Putamen (tissue), 1 donor: ENCODE measurements at regions not wholly inside any gene's neighbourhood (a gene's known extent, or its start where the extent isn't known, plus 50 kb on each side); places are given as distances from the start of the nearest gene placed in this dataset.
A peak's percentile ranks its signal among the peaks of the same experiment; 100 is the strongest.
"Not testable (repeated sequence)": the region's sequence is repeated elsewhere in the genome, so short reads cannot be mapped to it uniquely, and the experiment has no call there.

ENCODE experiments used
- DNase-seq: peaks from one replicate; pipeline ENCODE4 v3.0.0-alpha.2; 2016; ENCODE audit warnings: low spot score

- not testable (repeated sequence) for DNase-seq
Observed at GRCh38 chr16:29578898-29579297, 72.7 kb upstream of the NPIPB12 start.

DNA sequence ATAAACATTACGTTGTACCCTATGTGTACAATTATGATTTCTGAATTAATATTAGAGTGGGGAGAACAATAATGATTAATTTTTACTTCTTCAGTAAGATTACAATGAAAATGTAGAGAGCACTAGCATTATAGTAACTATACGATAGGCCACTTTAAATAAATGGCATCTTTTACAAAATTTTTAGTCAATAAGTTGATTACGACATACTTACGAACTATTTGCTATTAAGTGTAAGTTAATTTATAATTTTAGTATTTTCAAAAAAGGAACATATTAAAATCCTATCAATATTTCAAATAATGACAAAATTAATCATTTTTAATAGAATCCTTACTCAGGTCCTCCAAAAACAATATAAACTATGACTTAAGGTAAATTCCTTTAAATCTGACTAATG, 75.6 kb upstream of the NPIPB12 start:
- DNase-seq: not testable (repeated sequence)

- not testable (repeated sequence) for DNase-seq
Observed at GRCh38 chr16:29591919-29592318, 71.1 kb upstream of the SPN start.

DNA sequence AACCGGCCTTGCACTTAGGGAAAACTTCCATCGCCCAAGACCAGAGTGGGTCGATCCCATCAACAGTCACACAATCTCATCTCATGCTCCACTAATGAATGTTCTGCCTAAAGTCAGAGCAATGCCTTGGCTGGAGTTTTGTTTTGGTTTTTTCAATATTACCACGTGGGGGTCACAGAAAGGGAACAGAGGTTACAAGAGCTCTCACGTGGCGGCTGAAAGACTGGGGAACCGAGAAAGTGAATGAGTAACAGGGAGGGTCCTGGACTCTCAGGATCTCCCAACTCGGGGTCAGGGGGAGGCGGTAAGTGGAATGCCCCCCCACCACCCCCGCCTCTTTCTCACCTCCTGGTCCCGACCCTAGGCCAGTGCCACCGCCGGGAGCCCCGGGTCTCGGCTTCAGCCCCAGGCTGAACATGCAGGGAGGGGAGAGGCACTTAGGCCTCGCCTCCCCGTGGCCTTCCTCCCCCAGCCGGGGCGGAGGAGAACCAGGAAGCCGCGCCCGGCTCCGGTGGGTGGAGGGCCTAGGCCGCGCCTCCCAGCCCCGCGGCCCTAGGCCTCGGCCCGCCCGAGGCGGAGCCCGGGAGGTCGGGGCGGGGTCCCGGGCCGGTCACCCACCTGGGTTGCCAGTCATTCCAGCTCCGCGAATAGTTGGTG, 68.7 kb upstream of the SPN start:
- DNase-seq: not testable (repeated sequence)

- peak; percentile 90 for DNase-seq
Observed at GRCh38 chr16:29594926-29595838, 67.9 kb upstream of the SPN start.

GRCh38 chr16:29597030-29597429, 66.0 kb upstream of the SPN start:
- DNase-seq: not testable (repeated sequence)

DNA sequence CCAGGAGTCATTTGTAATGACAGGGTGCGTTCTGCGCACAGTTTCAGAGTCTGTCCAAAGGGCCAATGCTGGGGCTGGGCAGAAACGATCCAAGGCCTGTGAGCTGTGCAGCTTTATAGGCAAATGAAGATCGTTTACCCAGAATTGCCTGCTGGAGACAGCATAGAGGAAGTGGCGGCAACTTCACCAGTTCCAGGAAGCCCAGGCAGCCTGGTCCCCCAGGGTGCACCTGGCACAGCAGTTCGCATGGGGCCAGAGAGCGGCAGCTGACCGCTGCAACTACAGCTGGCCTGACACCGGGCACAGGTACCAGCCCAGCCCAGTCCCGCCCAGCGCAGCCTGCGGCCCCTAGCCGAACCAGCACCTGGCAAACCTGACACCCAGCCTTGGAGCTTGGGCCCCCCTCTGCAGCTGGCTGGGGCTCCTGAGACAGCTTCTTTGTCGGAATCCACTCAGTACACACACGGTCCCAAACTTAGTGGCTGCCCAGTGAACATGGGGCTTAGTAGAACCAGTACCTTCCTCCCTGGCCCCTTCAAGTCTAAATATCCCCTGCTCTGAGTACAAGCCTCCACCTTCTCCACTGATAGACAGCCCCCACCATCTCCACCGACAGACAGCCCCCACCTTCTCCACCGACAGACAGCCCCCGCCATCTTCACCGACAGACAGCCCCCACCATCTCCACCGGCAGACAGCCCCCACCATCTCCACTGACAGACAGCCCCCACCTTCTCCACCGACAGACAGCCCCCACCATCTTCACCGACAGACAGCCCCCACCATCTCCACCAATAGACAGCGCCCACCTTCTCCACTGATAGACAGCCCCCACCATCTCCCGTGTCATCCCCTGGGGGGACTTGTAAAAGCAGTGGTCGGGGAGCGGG, 62.7 kb upstream of the SPN start:
- DNase-seq: not testable (repeated sequence)

GRCh38 chr16:29602247-29602625, 60.8 kb upstream of the SPN start:
- DNase-seq: not testable (repeated sequence)

DNA sequence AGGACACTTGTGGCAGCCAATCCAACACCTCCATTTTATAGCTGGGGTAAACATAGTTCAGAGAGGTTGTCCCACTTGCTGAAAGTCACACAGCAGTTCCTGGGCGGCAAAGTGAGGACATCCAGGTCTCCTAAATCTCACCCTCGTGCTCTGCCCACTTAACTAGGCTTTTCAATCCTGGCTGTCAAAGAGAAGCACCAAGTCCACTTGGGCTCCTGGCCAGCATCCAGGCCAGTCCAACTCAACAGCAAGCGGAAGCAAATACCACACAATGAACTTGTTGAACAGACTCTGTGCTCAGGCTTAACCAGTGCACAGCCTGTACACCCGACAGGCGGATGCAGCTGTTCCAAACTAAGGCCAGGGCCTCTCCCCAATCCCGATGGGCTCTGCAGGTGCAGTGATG, 60.4 kb upstream of the SPN start:
- not testable (repeated sequence) for DNase-seq

- DNase-seq: not testable (repeated sequence)
Observed at GRCh38 chr16:29604631-29605549, 58.2 kb upstream of the SPN start.

DNA sequence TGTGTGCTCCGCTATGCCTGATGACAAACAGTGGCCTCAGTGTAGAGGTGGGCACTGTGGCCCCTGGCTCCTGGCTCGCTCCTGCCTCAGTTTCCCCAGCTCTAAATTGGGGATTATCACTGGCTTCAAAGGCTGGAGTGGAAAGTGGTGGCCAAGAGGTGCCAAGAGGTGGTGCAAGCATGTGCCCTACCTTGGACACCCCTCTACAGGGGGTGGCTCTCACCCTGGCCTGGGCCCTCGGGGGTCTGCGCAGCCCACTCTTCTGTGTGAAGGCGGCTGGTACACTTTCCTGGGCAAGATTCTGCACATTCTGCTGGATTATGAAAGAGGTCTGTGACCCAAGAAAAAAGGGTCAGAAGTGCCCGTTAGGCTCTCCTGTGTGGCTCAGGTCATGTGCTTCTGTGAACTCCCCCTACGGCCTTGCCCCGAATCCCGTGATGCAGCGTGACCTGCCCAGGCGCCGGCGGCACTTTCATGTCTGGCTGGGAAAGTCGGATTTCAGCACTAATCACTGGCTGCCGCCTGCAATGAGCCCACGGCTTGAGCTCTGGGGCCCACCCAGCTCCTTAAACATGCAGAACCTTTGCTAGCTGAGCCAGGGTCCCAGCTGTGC, 57.3 kb upstream of the SPN start:
- not testable (repeated sequence) for DNase-seq

DNA sequence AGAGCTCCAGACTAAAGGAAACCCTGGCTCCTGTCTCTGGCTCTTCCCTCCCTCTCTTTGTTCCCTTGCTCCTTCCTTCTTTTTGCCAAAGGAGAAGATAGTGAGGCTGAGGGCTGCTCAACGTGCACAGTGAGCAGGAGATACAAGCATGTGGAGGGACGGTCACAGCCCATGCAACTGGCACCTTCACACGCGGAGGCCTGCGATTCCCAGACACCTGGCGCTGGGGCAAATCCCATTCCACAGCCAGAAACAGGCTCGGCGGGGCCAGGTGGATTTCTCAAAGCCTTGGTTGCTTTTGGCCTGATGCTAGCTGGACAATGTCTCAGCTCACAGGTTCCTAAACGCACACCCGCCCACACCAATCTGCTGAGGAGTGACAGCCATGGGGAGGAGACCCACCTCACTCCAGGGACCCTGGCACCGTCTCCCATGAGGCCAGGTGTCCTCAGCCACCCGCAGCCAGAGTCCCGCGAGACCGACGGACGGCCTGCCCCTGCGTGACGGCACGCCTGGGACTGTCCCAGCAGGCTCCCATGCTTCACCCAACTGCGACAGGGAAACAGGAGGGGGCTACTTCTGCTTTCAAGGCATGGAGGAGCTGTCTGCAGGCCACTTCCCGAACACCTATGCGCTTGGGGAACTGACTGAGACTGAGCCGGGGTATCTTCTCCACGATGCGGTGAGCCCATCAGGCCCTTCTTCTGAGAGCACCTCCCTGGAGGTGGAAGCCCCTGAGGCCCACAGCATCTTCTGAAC, 56.2 kb upstream of the SPN start:
- DNase-seq: not testable (repeated sequence)

- not testable (repeated sequence) for DNase-seq
Observed at GRCh38 chr16:29607428-29607823, 55.6 kb upstream of the SPN start.

GRCh38 chr16:29612381-29613306, 50.4 kb upstream of the SPN start:
- not testable (repeated sequence) for DNase-seq
